B cell (primary cell): ENCODE measurements at regions not wholly inside any gene's neighbourhood (a gene's known extent, or its start where the extent isn't known, plus 50 kb on each side); places are given as distances from the start of the nearest gene placed in this dataset.

ENCODE experiments used
- ATAC-seq: fragments of 200-7000 bp; cut with Tn5 transposase; one replicate; pipeline ENCODE4 v1.10.0; 2021; ENCODE audit warnings: low read depth, mild to moderate bottlenecking, moderate number of reproducible peaks, moderate library complexity
- CTCF ChIA-PET: fragments of 350-600 bp; sonication (Branson Sonifier 250); formaldehyde crosslinking; loops from one replicate; lab custom pipeline; 2021; ENCODE audit warnings: antibody characterized with exemption, inconsistent platforms; lab: Charles Lee
- POLR2A ChIA-PET: fragments of 350-600 bp; sonication (Branson Sonifier 250); formaldehyde crosslinking; loops from one replicate; lab custom pipeline; 2021; ENCODE audit warnings: antibody characterized with exemption; lab: Charles Lee
- DNase-seq: peaks from one replicate; pipeline ENCODE4 v3.0.0; 2013
- H2AFZ ChIP-seq: 2 replicates; pipeline ENCODE4 v1.6.1; 2012; ENCODE audit warnings: mild to moderate bottlenecking, low read depth, low read length; ENCODE audit not compliant: insufficient read depth, poor library complexity, severe bottlenecking
- H3K27ac ChIP-seq, 2 donors: 1 replicate in 1 of 2; 2 replicates in 1 of 2; pipeline ENCODE4 v1.5.1; 2012 to 2013; ENCODE audit warnings: low read length in 2 of 2, mild to moderate bottlenecking in 2 of 2, moderate library complexity in 1 of 2
- H3K27me3 ChIP-seq, 4 experiments: fragments of 200-600 bp in 1 of 4; sonication (generic) in 1 of 4; replicated peaks in 1 of 4; 1 replicate in 2 of 4; 2 replicates in 2 of 4; pipeline versions ENCODE4 v1.6.1 to v1.7.0; 2013 to 2016; ENCODE audit warnings: low read length in 3 of 4, mild to moderate bottlenecking in 2 of 4, mixed read lengths in 1 of 4, moderate library complexity in 1 of 4; ENCODE audit not compliant: insufficient read depth in 4 of 4, control insufficient read depth in 3 of 4; ENCODE audit errors: control extremely low read depth in 1 of 4
- H3K36me3 ChIP-seq, 2 experiments: replicated peaks in 1 of 2; 1 replicate in 1 of 2; 2 replicates in 1 of 2; pipeline versions ENCODE4 v1.6.1 to v1.7.1; 2013; ENCODE audit warnings: low read length in 1 of 2; ENCODE audit not compliant: insufficient read depth in 2 of 2, control insufficient read depth in 1 of 2; ENCODE audit errors: control extremely low read depth in 1 of 2, extremely low read depth in 1 of 2
- H3K4me1 ChIP-seq, 2 donors: fragments of 200-600 bp in 1 of 2; sonication (generic) in 1 of 2; 1 replicate in 1 of 2; 2 replicates in 1 of 2; pipeline versions ENCODE4 v1.5.1 to v1.6.1; 2013 to 2017; ENCODE audit warnings: low read length in 2 of 2; ENCODE audit not compliant: control insufficient read depth in 2 of 2, insufficient read depth in 2 of 2
- H3K4me2 ChIP-seq: replicated peaks from 2 replicates; pipeline ENCODE3; 2012; ENCODE audit warnings: mild to moderate bottlenecking, low read depth, low read length; ENCODE audit not compliant: poor library complexity, severe bottlenecking
- H3K4me3 ChIP-seq, 5 experiments: fragments of 200-600 bp in 1 of 5; sonication (generic) in 1 of 5; 1 replicate in 3 of 5; 2 replicates in 2 of 5; pipeline versions ENCODE4 v1.5.1 to v1.7.0; 2011 to 2016; ENCODE audit warnings: low read length in 4 of 5, mild to moderate bottlenecking in 4 of 5, low read depth in 2 of 5, control low read depth in 1 of 5, moderate library complexity in 1 of 5; ENCODE audit not compliant: insufficient read depth in 1 of 5; ENCODE audit errors: control extremely low read depth in 1 of 5, extremely low read depth in 1 of 5
- H3K79me2 ChIP-seq: fragments of 200-600 bp; sonication (generic); one replicate; pipeline ENCODE4 v1.6.0; 2016; ENCODE audit warnings: low read length; ENCODE audit not compliant: control insufficient read depth, insufficient read depth
- H3K9ac ChIP-seq: fragments of 200-600 bp; sonication (generic); 2 replicates; pipeline ENCODE4 v1.6.1; 2017; ENCODE audit warnings: mild to moderate bottlenecking, low read length, moderate library complexity
- H3K9me3 ChIP-seq, 3 donors: one replicate each; pipeline versions ENCODE4 v1.6.1 to v1.7.1; 2013; ENCODE audit warnings: low read length in 2 of 3; ENCODE audit not compliant: control insufficient read depth in 2 of 3, insufficient read depth in 1 of 3; ENCODE audit errors: control extremely low read depth in 1 of 3
- H4K20me1 ChIP-seq: 2 replicates; pipeline ENCODE4 v1.6.0; 2012; ENCODE audit warnings: mild to moderate bottlenecking, low read length; ENCODE audit not compliant: insufficient read depth, control insufficient read depth, poor library complexity, severe bottlenecking
- H3K27ac Mint-ChIP-seq: one replicate; pipeline ENCODE4 v1.8.0; 2021; ENCODE audit warnings: mixed read lengths
- H3K27me3 Mint-ChIP-seq: one replicate; pipeline ENCODE4 v1.8.0; 2021; ENCODE audit warnings: mixed read lengths
- H3K4me1 Mint-ChIP-seq: one replicate; pipeline ENCODE4 v1.8.0; 2021; ENCODE audit warnings: mixed read lengths
- H3K4me3 Mint-ChIP-seq: one replicate; pipeline ENCODE4 v1.8.0; 2021; ENCODE audit warnings: mixed read lengths
- H3K9me3 Mint-ChIP-seq: one replicate; pipeline ENCODE4 v1.8.0; 2022; ENCODE audit warnings: mixed read lengths; ENCODE audit not compliant: insufficient read depth
- EZH2 ChIP-seq: IDR thresholded peaks from 2 replicates; pipeline ENCODE4 v1.6.1; 2012; ENCODE audit warnings: borderline replicate concordance, low read depth, mild to moderate bottlenecking, moderate library complexity, low read length; ENCODE audit not compliant: insufficient read depth, poor library complexity, severe bottlenecking
- WGBS: methylation state at CpG from one replicate; pipeline ENCODE4 v1.1.5; 2013; ENCODE audit warnings: missing lambda C conversion rate; ENCODE audit not compliant: insufficient coverage; 5-methylcytosine and 5-hydroxymethylcytosine counted together
- intact Hi-C: fragments of 100-400 bp; cut with micrococcal nuclease; formaldehyde crosslinking; loops from one replicate; pipeline ENCODE4 v1.10.0; 2022
- TF ChIP-seq, protein P1 (sequence below): fragments of 200-600 bp; IDR thresholded peaks from one replicate; pipeline ENCODE4 v1.8.0; 2022; ENCODE audit warnings: antibody characterized with exemption, mild to moderate bottlenecking

- Histone ChIP-seq H3K27ac (no peak overlapping the region), H3K9me3 (peaks cover 0 to 7% (median 0%) of the 10 kb centered on the region in 3 donors), H3K4me3 (no peak overlapping the region), H3K9ac (no peak overlapping the region), H3K4me2 (no peak overlapping the region), H4K20me1 (no peaks in the 10 kb centered on the region), H2AFZ (no peak overlapping the region), H3K4me1 (no peaks in the 10 kb centered on the region), H3K36me3 (no peaks in the 10 kb centered on the region), H3K27me3 (no peaks in the 10 kb centered on the region), H3K79me2 (no peaks in the 10 kb centered on the region)
- Mint-ChIP-seq H3K4me3 (no peak overlapping the region), H3K9me3 (peaks cover 5% of the 10 kb centered on the region), H3K4me1 (no peaks in the 10 kb centered on the region), H3K27me3 (no peaks in the 10 kb centered on the region), H3K27ac (no peak overlapping the region)
- POLR2A ChIA-PET: no interaction called here
- DNase-seq (no peak), ATAC-seq (no peak)
- intact Hi-C loops: no loop called here
- WGBS: 94% methylated on average over 6 of the region's 6 CpGs
- TF ChIP-seq, protein P1, sequence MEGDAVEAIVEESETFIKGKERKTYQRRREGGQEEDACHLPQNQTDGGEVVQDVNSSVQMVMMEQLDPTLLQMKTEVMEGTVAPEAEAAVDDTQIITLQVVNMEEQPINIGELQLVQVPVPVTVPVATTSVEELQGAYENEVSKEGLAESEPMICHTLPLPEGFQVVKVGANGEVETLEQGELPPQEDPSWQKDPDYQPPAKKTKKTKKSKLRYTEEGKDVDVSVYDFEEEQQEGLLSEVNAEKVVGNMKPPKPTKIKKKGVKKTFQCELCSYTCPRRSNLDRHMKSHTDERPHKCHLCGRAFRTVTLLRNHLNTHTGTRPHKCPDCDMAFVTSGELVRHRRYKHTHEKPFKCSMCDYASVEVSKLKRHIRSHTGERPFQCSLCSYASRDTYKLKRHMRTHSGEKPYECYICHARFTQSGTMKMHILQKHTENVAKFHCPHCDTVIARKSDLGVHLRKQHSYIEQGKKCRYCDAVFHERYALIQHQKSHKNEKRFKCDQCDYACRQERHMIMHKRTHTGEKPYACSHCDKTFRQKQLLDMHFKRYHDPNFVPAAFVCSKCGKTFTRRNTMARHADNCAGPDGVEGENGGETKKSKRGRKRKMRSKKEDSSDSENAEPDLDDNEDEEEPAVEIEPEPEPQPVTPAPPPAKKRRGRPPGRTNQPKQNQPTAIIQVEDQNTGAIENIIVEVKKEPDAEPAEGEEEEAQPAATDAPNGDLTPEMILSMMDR: no peak
- no peak for TF ChIP-seq EZH2
- CTCF ChIA-PET: no interaction called here
Measured at GRCh38 chr6:115310156-115310555, 750.5 kb downstream of the FRK start.

DNA sequence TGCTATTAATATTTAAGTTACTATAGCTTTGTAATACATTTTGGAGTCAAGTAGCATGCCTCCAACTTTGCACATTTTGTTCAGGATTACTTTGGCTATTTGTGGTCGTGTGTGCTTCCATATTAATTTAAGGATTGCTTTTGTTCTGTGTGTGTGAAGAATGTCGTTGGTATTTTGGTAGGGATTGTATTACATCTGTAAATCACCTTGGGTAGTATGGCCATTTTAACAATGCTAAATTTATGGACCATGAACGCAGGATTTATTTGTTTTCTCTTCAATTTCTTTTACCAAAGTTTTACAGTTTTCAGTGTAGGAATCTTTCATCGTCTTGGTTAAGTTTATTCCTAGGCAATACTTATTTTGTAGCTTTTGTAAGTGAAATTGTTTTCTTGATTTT is 758.0 kb downstream of the FRK start:
- H3K4me1 ChIP-seq: no peaks in the 10 kb centered on the region
- H3K9me3 ChIP-seq: no peaks in the 10 kb centered on the region
- CTCF ChIA-PET: no interaction called here
- intact Hi-C loops: no loop called here
- no peaks in the 10 kb centered on the region for H3K27me3 ChIP-seq
- DNase-seq (no peak), ATAC-seq (no peak)
- Mint-ChIP-seq H3K27me3 (no peaks in the 10 kb centered on the region), H3K4me3 (no peak overlapping the region), H3K9me3 (no peaks in the 10 kb centered on the region), H3K4me1 (no peaks in the 10 kb centered on the region), H3K27ac (no peak overlapping the region)
- H3K4me3 ChIP-seq: no peak overlapping the region
- WGBS: no CpG with 5 or more reads among the region's 4 CpGs
- H3K4me2 ChIP-seq: no peak overlapping the region
- no peak overlapping the region for H3K9ac ChIP-seq
- H3K36me3 ChIP-seq: no peaks in the 10 kb centered on the region
- H4K20me1 ChIP-seq: no peaks in the 10 kb centered on the region
- H3K79me2 ChIP-seq: no peaks in the 10 kb centered on the region
- TF ChIP-seq, protein P1: no peak
- TF ChIP-seq EZH2: no peak
- POLR2A ChIA-PET: no interaction called here
- no peak overlapping the region for H3K27ac ChIP-seq
- no peak overlapping the region for H2AFZ ChIP-seq
